Memory B cell (primary cell): ENCODE measurements at regions not wholly inside any gene's neighbourhood (a gene's known extent, or its start where the extent isn't known, plus 50 kb on each side); places are given as distances from the start of the nearest gene placed in this dataset.

Source experiments
- ATAC-seq: fragments of 150-1000 bp; cut with Tn5 transposase; 2 replicates; pipeline ENCODE4 v1.10.0; 2021; ENCODE audit warnings: low read depth, mild to moderate bottlenecking, moderate library complexity
- DNase-seq, 2 donors: peaks; one replicate each; pipeline ENCODE4 v3.0.0; 2022; ENCODE audit warnings: low spot score in 2 of 2
- H3K27ac Mint-ChIP-seq: one replicate; pipeline ENCODE4 v1.8.0; 2022; ENCODE audit warnings: mild to moderate bottlenecking, moderate library complexity, mixed read lengths
- H3K27me3 Mint-ChIP-seq: one replicate; pipeline ENCODE4 v1.8.0; 2022; ENCODE audit warnings: mixed read lengths
- H3K36me3 Mint-ChIP-seq: one replicate; pipeline ENCODE4 v1.8.0; 2022; ENCODE audit warnings: mild to moderate bottlenecking, mixed read lengths
- H3K4me1 Mint-ChIP-seq: one replicate; pipeline ENCODE4 v1.8.0; 2022; ENCODE audit warnings: mixed read lengths
- H3K4me3 Mint-ChIP-seq: one replicate; pipeline ENCODE4 v1.8.0; 2022; ENCODE audit warnings: mild to moderate bottlenecking, moderate library complexity, mixed read lengths
- H3K9me3 Mint-ChIP-seq: one replicate; pipeline ENCODE4 v1.8.0; 2022; ENCODE audit warnings: mixed read lengths

- H3K9me3 Mint-ChIP-seq = no peaks in the 10 kb centered on the region
- peaks cover 7% of the 10 kb centered on the region for H3K27me3 Mint-ChIP-seq
- H3K36me3 Mint-ChIP-seq = no peaks in the 10 kb centered on the region
- H3K4me1 Mint-ChIP-seq = peaks cover 18% of the 10 kb centered on the region
- no peak overlapping the region for H3K27ac Mint-ChIP-seq
- H3K4me3 Mint-ChIP-seq = no peak overlapping the region
- ATAC-seq (no peak), DNase-seq (no peak)
Measured at GRCh38 chr3:30358871-30359270, 247.5 kb upstream of the TGFBR2 start.

GRCh38 chr3:30368978-30369377, 237.4 kb upstream of the TGFBR2 start:
- ATAC-seq = no peak
- Mint-ChIP-seq H3K27ac (no peak overlapping the region), H3K4me3 (no peak overlapping the region), H3K36me3 (no peaks in the 10 kb centered on the region), H3K4me1 (peaks cover 4% of the 10 kb centered on the region), H3K9me3 (no peaks in the 10 kb centered on the region), H3K27me3 (peaks cover 11% of the 10 kb centered on the region)
- DNase-seq = no peak

DNA sequence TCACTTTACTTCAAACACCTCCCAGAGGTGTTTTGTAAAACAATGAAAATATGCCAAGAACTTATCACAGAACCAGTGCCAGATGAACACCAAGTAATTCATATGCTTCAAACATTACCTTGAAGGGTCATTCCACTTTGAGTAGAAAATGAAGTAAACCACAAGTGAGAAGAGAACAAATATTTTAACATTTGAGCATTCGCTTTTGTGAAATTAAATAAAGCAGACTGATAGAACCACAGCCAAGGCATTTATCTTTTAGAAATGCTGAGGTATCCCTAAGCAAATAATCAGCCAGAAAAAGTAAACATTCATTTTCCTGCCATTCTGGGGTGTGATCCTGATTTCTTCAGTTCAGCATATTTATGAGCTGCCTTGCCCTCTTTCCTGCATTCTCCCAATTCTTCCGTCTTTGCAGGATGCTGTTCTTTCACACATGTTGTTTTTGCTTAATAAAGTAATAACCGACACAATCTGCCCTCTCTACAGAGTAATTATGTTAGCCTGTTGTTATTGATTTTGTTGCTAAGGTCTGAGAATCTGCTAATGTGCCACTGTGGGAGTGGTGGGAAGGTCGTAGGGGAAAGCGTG, 235.6 kb upstream of the TGFBR2 start:
- Mint-ChIP-seq H3K4me1 (peaks cover 4% of the 10 kb centered on the region), H3K36me3 (no peaks in the 10 kb centered on the region), H3K27me3 (peaks cover 11% of the 10 kb centered on the region), H3K4me3 (no peak overlapping the region), H3K27ac (no peak overlapping the region), H3K9me3 (no peaks in the 10 kb centered on the region)
- no peak for ATAC-seq
- DNase-seq = no peak

- ATAC-seq (no peak), DNase-seq (no peak)
- Mint-ChIP-seq H3K4me1 (peaks cover 4% of the 10 kb centered on the region), H3K9me3 (peaks cover 2% of the 10 kb centered on the region), H3K27ac (no peak overlapping the region), H3K4me3 (no peak overlapping the region), H3K36me3 (no peaks in the 10 kb centered on the region), H3K27me3 (peaks cover 11% of the 10 kb centered on the region)
Measured at GRCh38 chr3:30372837-30373236, 233.6 kb upstream of the TGFBR2 start.

- Mint-ChIP-seq H3K4me3 (no peak overlapping the region), H3K9me3 (peaks cover 3% of the 10 kb centered on the region), H3K27me3 (peaks cover 4% of the 10 kb centered on the region), H3K36me3 (peaks cover 2% of the 10 kb centered on the region), H3K27ac (no peak overlapping the region), H3K4me1 (peaks cover 7% of the 10 kb centered on the region)
- ATAC-seq (no peak), DNase-seq (no peak)
Measured at GRCh38 chr3:30384546-30385072, 221.8 kb upstream of the TGFBR2 start.

- Mint-ChIP-seq H3K4me1 (no peaks in the 10 kb centered on the region), H3K36me3 (no peaks in the 10 kb centered on the region), H3K4me3 (no peak overlapping the region), H3K27me3 (peaks cover 4% of the 10 kb centered on the region), H3K9me3 (no peaks in the 10 kb centered on the region), H3K27ac (no peak overlapping the region)
- DNase-seq (no peak), ATAC-seq (no peak)
Measured at GRCh38 chr3:30393079-30393478, 213.3 kb upstream of the TGFBR2 start.

GRCh38 chr3:30397030-30397429, 209.4 kb upstream of the TGFBR2 start:
- Mint-ChIP-seq H3K36me3 (no peaks in the 10 kb centered on the region), H3K27me3 (peaks cover 4% of the 10 kb centered on the region), H3K4me3 (no peak overlapping the region), H3K4me1 (peaks cover 9% of the 10 kb centered on the region), H3K9me3 (no peaks in the 10 kb centered on the region), H3K27ac (no peak overlapping the region)
- no peak for DNase-seq
- ATAC-seq = no peak

- H3K4me3 Mint-ChIP-seq = no peak overlapping the region
- no peak for ATAC-seq
- H3K36me3 Mint-ChIP-seq = no peaks in the 10 kb centered on the region
Measured at GRCh38 chr3:30399394-30400181, 206.8 kb upstream of the TGFBR2 start.

GRCh38 chr3:30400926-30401325, 205.5 kb upstream of the TGFBR2 start:
- DNase-seq = no peak
- ATAC-seq = peak; percentile 68
- Mint-ChIP-seq H3K36me3 (no peaks in the 10 kb centered on the region), H3K27ac (no peak overlapping the region), H3K27me3 (peaks cover 1% of the 10 kb centered on the region), H3K4me1 (peaks cover 9% of the 10 kb centered on the region), H3K9me3 (no peaks in the 10 kb centered on the region), H3K4me3 (no peak overlapping the region)

More at GRCh38 chr3:30399394-30400181, 206.8 kb upstream of the TGFBR2 start:
- no peak for DNase-seq
- Mint-ChIP-seq H3K27ac (no peak overlapping the region), H3K9me3 (no peaks in the 10 kb centered on the region), H3K27me3 (peaks cover 1% of the 10 kb centered on the region), H3K4me1 (peaks cover 9% of the 10 kb centered on the region)

DNA sequence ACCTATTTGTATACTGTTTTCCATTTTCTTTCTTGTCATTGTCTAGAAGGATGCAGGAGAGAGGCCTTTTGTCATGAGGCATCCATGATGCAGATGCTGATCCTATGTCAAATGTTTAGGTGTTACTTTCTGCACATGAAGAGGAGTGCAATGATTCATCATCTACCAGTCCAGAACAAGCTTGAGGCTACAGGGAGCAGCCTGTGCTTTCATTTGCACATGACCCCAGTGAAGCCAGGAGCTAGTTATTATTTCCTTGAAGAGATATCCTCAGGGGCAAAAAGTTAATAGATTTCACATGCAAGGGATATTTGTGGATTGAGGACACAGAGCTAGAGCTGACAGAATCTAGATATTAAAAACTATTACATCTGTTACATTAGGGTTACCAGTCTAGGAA, 204.4 kb upstream of the TGFBR2 start:
- ATAC-seq (no peak), DNase-seq (no peak)
- no peak overlapping the region for H3K4me3 Mint-ChIP-seq
- H3K27me3 Mint-ChIP-seq = peaks cover 1% of the 10 kb centered on the region
- H3K9me3 Mint-ChIP-seq = no peaks in the 10 kb centered on the region
- peaks cover 9% of the 10 kb centered on the region for H3K4me1 Mint-ChIP-seq
- no peaks in the 10 kb centered on the region for H3K36me3 Mint-ChIP-seq
- H3K27ac Mint-ChIP-seq = no peak overlapping the region

DNA sequence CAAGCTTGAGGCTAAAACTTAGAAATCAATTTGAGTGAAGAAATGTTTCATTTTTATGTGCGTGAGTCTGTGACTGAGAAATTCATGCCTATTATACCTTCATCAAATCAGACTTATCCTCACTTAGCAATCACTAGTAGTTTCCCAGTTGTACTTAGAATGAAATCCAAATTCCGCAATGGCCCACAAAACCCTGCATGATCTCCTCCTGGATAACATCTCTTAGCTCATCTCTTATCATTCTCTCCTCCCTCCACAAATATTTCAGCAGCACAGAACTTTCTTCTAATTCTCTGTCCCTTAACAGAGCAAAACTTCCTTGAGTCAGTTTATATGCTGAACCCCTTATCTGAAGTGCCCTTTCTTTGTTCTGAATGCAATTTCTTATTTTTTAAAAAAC, 198.8 kb upstream of the TGFBR2 start:
- Mint-ChIP-seq H3K9me3 (peaks cover 7% of the 10 kb centered on the region), H3K27me3 (peaks cover 1% of the 10 kb centered on the region), H3K27ac (no peak overlapping the region), H3K36me3 (peaks cover 4% of the 10 kb centered on the region), H3K4me1 (no peaks in the 10 kb centered on the region), H3K4me3 (no peak overlapping the region)
- DNase-seq (no peak), ATAC-seq (no peak)

DNA sequence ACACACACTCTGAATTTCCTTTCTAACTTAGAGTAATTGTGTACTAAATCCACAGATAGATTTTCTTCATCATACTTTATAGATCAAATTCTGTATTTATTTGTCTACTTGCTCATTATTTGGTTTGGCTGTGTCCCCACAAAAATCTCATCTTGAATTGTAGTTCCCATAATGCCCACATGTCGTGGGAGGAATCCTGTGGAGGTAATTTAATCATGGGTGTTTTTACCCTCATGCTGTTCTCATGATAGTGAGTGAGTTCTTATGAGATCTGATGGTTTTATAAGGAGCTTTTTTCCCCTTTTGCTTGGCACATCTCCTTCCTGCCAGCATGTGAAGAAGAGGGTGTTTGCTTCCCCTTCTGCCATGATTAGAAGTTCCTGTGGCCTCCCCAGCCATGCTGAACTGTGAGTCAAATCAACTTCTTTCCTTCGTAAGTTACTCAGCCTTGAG, 198.3 kb upstream of the TGFBR2 start:
- H3K4me1 Mint-ChIP-seq = no peaks in the 10 kb centered on the region
- DNase-seq = no peak
- no peak overlapping the region for H3K4me3 Mint-ChIP-seq
- H3K9me3 Mint-ChIP-seq = peaks cover 7% of the 10 kb centered on the region
- peaks cover 1% of the 10 kb centered on the region for H3K27me3 Mint-ChIP-seq
- ATAC-seq = no peak
- H3K36me3 Mint-ChIP-seq = peaks cover 4% of the 10 kb centered on the region
- no peak overlapping the region for H3K27ac Mint-ChIP-seq

DNA sequence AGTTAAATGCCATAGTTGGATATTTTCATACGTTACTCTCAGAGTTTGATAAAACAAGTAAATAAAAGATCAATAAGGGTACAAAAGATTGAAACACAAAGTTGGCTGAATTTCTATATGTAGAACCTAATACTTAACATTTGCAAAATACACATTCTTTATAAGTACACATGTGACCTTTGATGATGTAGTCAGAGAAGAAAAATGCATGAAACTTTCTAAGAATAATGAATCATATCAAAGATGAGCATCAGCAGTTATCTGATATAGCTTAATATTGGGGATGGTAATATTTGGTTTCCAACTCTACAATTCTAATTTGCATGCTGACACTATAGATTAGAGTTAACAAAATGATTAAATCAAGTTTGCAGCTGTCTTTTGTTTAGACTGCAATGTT, 188.0 kb upstream of the TGFBR2 start:
- H3K27me3 Mint-ChIP-seq = no peaks in the 10 kb centered on the region
- DNase-seq (no peak), ATAC-seq (no peak)
- no peaks in the 10 kb centered on the region for H3K9me3 Mint-ChIP-seq
- H3K4me1 Mint-ChIP-seq = peaks cover 2% of the 10 kb centered on the region
- no peak overlapping the region for H3K27ac Mint-ChIP-seq
- H3K4me3 Mint-ChIP-seq = no peak overlapping the region
- H3K36me3 Mint-ChIP-seq = no peaks in the 10 kb centered on the region

DNA sequence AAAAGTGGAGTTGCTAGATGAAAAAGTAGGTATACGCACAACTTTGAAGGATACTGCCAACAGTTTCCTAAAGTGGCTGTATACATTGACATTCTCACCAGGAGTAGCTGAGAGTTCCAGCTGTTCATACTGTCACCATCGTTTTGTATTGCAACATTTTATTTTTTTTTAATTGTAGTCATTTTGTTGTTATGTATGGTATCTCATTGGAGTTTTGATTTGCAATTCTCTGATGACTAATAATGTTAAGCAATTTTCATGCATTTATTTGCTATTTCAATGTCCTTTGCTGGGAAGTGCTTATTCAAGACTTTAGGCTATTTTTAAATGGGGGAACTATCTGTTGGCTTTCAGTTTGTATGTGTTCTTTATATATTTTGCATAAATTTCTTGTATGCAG, 185.1 kb upstream of the TGFBR2 start:
- H3K27ac Mint-ChIP-seq = no peak overlapping the region
- no peaks in the 10 kb centered on the region for H3K9me3 Mint-ChIP-seq
- no peak for DNase-seq
- H3K4me1 Mint-ChIP-seq = peaks cover 2% of the 10 kb centered on the region
- no peak for ATAC-seq
- H3K27me3 Mint-ChIP-seq = no peaks in the 10 kb centered on the region
- no peak overlapping the region for H3K4me3 Mint-ChIP-seq
- no peaks in the 10 kb centered on the region for H3K36me3 Mint-ChIP-seq
